Stimulated activated CD4-positive, alpha-beta T cell treated with anti-CD3 and anti-CD28 coated beads, Interleukin-4, amount 100 ng/mL, for 1 hour (primary cell): ENCODE measurements at regions not wholly inside any gene's neighbourhood (a gene's known extent, or its start where the extent isn't known, plus 50 kb on each side); places are given as distances from the start of the nearest gene placed in this dataset.

Experiments used
- DNase-seq: peaks from one replicate; pipeline ENCODE4 v3.0.0-alpha.2; 2020

- no peak for DNase-seq
Measured at GRCh38 chr18:11259469-11260150, 110.2 kb upstream of the PIEZO2 start.

DNA sequence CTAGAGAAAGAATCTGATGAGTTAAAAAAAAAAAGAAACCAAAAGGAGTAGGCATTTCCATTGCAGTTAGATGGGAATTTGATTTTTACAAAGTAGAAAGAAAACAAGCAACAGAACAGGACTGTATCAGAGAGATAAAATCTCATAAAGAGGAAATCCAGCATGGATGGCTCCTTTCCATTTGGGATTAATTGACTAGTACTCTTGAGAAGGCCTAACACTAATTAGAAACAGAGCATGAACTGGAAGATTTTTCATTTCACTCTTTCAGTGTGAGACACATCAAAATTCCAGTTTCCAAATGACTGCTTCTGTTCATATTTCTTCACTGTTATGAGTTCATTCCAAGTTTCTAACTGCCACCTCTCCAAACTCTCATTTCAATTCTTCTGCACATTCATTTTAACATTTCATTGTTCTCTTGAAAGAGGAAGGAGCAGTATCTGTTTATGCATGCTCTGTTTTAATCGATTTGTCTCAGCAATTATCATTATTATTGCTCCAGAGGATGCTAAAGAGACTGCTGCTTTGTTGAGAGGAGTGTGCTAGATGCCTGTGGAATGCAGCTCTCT is 108.8 kb upstream of the PIEZO2 start:
- no peak for DNase-seq

DNA sequence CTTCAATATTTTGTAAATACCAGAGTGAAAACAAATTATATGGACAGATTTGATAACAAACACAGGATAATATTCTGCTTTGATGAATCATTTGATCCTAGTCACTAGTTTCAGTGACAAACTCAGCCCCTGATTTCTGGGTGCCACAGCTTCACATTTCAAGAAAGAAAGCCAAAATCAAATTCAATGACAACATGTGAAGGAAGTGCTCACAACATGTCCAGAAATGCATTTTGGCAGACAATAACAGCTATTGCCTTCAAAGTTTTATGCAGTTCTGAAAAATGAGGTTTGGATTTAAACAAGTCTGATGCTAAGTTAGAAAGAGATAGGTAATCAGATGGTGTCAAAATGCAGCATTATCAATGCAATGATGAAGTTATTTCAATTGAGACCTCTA is 106.9 kb upstream of the PIEZO2 start:
- no peak for DNase-seq

- no peak for DNase-seq
Measured at GRCh38 chr18:11251891-11252270, 102.5 kb upstream of the PIEZO2 start.

- no peak for DNase-seq
Measured at GRCh38 chr18:11251229-11251890, 102.0 kb upstream of the PIEZO2 start.

GRCh38 chr18:11249391-11249790 is 100.0 kb upstream of the PIEZO2 start:
- DNase-seq = no peak

DNA sequence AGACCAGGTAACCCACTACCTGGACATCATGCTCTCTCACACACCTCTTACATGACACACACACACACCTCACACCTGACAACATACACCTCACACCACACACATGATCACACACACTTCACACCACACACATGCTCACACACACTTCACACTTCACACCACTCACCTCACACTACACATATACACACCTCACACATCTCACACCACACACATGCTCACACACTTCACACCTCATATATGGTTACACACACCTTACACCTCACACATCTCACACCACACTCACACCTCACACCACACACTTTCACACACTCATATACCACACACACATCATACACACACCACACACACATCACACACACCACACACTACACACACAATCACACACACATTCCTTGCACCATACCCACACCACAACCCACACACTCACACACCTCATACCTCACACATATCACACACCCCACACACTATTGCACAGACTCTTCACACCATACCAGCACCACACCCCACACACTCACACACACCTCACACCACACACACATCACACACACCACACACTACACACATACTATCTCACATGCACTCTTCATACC is 98.1 kb upstream of the PIEZO2 start:
- no peak for DNase-seq

DNA sequence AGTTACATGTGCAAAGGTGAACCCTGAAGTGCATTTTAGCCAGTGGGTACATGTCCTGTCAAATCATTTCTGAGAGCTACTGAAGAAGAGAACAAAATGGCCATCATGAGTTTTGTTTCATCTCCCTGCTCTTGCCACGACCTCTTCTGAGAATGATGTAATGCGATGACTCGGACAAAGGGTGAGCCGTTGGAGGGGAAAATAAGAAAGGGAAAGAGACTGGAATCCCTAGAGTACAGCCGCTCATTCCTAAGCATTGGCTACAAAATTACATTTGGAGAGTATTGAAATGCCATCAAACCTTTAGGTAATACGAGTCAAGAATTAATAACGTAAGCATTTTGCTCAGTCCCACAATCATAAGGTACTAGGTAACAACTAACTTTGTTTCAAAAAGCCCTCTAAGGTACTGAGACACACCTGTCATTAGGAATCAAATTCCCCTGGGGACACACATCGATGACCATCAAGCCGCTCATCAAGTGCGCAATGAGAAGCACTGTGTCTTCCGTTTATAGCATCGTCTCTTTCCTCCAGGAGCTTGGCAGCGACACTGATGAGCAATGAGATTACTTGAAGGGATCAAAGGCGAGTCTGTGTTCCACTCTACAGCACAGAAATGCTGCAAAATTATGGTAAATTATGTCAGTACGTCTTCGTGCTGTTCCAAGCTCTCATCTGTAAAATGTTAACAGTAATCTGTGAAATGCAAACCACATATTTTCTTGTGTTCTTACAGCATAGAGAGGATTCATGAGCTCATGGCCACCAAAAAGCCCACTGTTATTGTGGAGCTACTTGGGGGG is 97.3 kb upstream of the PIEZO2 start:
- no peak for DNase-seq

DNA sequence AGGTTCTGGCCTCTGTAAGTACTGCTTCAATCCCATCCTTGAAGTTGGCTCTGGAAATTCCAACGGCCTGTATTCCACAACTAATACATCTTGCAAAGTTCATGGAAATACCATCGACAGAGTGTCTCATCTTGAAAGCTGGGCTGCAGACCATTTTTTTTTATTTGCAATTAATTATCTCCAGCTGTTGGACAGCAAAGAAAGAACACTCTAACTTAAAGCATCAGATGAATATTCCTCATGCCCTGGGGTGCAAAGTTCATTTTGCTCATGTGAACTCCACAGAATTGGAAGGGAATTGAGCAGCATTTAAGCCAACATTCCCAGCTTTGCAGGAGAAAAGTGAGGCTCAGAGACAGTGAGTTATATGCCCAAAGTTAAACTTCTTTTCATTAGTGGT is 96.5 kb upstream of the PIEZO2 start:
- DNase-seq = no peak

DNA sequence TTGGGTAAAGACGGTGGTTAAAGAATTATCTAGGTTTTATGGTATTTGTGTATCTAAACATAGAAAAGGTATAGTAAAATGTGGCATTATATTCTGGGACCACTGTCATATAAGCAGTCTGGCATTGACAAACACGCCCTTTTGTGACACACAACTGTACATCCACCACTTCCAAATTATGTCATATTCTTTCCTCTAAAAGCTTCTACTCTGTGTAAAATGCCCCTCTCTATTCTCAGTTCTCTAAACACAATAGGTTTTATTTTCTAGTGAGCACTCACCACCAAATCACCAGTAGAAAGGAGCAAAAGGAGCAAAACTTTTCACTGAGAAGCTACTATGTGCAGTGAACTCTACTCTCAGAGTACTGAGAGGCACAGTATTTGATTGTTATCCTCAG is 88.1 kb upstream of the PIEZO2 start:
- no peak for DNase-seq

DNA sequence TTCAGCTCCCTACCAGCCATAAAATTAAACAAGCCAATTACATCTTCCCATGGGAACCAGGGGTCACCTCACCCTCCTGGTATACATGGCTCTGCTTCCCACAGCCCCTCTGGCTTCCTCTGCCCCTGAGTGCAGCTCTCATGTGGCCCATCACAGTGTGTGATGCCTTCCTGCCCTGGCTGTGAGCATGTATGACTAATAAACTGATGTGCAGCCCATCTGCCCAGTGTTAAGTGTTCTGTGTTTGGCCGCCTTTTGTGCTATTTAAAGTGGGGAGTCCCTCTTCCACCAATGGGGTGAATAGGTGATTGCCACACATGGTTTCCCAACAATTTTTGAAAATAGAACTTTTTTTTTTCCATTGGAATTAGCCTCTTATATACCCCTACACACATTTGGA is 87.7 kb upstream of the PIEZO2 start:
- DNase-seq = no peak

DNA sequence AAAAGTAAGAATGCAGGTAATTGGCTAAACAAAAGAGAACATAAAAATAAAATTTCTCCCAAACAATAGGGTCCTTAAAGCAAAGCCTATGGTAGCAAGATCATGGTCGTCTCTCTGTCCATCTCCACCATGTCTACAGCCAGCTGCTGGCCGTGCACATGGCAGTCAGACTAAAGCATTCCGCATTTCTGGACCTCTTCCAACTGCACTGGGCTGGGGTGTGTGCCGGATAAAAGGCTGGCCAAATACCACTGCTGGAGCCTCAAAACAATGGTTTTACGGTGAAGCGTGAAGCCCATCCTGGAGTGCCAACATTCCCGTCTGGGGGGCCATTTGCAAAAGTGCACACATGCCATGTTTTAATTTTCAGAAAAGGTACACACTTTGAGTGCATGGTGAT is 74.8 kb upstream of the PIEZO2 start:
- no peak for DNase-seq

DNA sequence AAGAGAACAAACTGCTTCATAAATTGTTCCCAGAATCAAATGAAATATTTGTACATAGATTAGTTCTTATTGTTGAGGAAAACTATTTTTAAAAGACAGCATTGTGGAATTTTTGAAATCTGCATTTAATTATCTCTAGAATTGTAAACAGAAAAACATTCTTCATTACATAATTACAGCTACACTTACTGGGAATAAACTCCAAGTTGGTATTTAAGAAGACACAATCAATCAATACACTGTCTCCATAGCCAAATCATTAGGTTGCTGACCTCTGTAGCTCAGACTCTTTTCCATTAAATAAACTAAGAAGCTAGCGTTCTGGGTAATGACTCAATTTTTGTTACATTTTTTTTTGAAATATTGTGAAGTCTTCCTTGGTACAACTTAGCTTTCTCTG is 70.2 kb upstream of the PIEZO2 start:
- DNase-seq = no peak

GRCh38 chr18:11215216-11215615 is 65.8 kb upstream of the PIEZO2 start:
- DNase-seq = no peak

DNA sequence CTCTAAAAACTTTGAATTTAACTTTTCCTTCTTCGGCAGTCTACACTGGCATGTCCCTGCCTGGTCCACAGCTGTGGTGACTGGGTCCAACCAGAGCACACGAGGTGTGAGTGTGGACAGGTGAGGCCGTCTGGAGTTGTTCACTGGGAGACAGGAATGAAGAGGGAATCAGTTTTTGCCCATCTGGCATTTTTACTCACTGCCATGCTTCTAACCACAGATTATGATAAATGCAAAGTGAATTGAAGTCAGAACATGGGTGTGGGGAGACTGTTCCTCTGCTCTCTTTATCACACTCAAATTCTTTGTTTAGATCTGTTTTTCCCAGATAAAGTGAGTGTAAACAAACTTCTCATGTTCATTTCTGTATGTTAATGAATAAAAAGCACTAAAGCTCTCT is 54.7 kb upstream of the PIEZO2 start:
- no peak for DNase-seq

DNA sequence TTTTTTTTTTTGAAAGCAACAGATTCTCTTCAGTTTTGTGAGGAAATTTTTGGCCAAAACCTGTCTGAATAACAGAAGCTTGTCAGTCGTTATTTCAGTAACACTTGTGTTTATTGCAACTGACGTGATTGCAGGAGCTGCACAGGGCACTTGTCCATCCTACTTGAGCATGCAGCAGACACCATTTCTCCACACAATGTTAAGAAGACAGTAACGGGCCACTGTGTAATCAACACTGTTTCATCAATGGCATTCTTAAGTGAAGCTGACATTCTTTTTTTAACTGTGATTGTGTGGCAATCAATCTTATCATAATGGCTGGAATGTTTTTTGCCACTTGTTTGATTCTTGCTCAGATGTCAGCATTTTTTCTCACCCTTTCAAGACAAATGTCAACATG is 50.1 kb upstream of the PIEZO2 start:
- no peak for DNase-seq
